HL-60 (cell line): ENCODE measurements at regions not wholly inside any gene's neighbourhood (a gene's known extent, or its start where the extent isn't known, plus 50 kb on each side); places are given as distances from the start of the nearest gene placed in this dataset.

ENCODE experiments used
- DNase-seq, 2 experiments: peaks; one replicate each; pipeline ENCODE4 v3.0.0-alpha.2; 2010 to 2020; ENCODE audit warnings: low read depth in 1 of 2, low spot score in 1 of 2
- H3K27ac ChIP-seq: fragments of 250-450 bp; sonication (Bioruptor Pico); replicated peaks from 2 replicates; pipeline ENCODE4 v1.5.1; 2020; ENCODE audit warnings: mild to moderate bottlenecking, moderate library complexity
- H3K27me3 ChIP-seq: fragments of 250-450 bp; sonication (Bioruptor Pico); 2 replicates; pipeline ENCODE4 v1.5.1; 2021; ENCODE audit warnings: mild to moderate bottlenecking, moderate library complexity; ENCODE audit not compliant: insufficient read depth, poor library complexity, severe bottlenecking
- H3K4me3 ChIP-seq: replicated peaks from 2 replicates; pipeline ENCODE4 v1.5.1; 2011; ENCODE audit warnings: mild to moderate bottlenecking, control low read depth, low read length; ENCODE audit not compliant: insufficient read depth
- GABPA ChIP-seq: IDR thresholded peaks from 2 replicates; pipeline ENCODE4 v1.6.1; 2012; ENCODE audit warnings: low read depth
- POLR2AphosphoS5 ChIP-seq: IDR thresholded peaks from 2 replicates; pipeline ENCODE4 v1.6.1; 2012; ENCODE audit warnings: low read depth
- SPI1 ChIP-seq: IDR thresholded peaks from 2 replicates; pipeline ENCODE4 v1.6.1; 2012; ENCODE audit warnings: low read depth, mild to moderate bottlenecking, borderline replicate concordance
- TF ChIP-seq, protein P1 (sequence below): IDR thresholded peaks from 2 replicates; pipeline ENCODE4 v1.6.1; 2012; ENCODE audit warnings: low read depth; ENCODE audit not compliant: insufficient replicate concordance
- TF ChIP-seq, protein P2 (sequence below): IDR thresholded peaks from one replicate; pipeline ENCODE4 v1.5.1; 2011; ENCODE audit warnings: low read length, control low read depth, inconsistent platforms; ENCODE audit not compliant: insufficient read depth

- Histone ChIP-seq H3K27ac (no peak overlapping the region), H3K27me3 (peaks cover 2% of the 10 kb centered on the region), H3K4me3 (no peak overlapping the region)
- no peak for DNase-seq
- TF ChIP-seq SPI1, result no peak
- TF ChIP-seq, protein P1, sequence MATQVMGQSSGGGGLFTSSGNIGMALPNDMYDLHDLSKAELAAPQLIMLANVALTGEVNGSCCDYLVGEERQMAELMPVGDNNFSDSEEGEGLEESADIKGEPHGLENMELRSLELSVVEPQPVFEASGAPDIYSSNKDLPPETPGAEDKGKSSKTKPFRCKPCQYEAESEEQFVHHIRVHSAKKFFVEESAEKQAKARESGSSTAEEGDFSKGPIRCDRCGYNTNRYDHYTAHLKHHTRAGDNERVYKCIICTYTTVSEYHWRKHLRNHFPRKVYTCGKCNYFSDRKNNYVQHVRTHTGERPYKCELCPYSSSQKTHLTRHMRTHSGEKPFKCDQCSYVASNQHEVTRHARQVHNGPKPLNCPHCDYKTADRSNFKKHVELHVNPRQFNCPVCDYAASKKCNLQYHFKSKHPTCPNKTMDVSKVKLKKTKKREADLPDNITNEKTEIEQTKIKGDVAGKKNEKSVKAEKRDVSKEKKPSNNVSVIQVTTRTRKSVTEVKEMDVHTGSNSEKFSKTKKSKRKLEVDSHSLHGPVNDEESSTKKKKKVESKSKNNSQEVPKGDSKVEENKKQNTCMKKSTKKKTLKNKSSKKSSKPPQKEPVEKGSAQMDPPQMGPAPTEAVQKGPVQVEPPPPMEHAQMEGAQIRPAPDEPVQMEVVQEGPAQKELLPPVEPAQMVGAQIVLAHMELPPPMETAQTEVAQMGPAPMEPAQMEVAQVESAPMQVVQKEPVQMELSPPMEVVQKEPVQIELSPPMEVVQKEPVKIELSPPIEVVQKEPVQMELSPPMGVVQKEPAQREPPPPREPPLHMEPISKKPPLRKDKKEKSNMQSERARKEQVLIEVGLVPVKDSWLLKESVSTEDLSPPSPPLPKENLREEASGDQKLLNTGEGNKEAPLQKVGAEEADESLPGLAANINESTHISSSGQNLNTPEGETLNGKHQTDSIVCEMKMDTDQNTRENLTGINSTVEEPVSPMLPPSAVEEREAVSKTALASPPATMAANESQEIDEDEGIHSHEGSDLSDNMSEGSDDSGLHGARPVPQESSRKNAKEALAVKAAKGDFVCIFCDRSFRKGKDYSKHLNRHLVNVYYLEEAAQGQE, result no peak
- TF ChIP-seq, protein P2, sequence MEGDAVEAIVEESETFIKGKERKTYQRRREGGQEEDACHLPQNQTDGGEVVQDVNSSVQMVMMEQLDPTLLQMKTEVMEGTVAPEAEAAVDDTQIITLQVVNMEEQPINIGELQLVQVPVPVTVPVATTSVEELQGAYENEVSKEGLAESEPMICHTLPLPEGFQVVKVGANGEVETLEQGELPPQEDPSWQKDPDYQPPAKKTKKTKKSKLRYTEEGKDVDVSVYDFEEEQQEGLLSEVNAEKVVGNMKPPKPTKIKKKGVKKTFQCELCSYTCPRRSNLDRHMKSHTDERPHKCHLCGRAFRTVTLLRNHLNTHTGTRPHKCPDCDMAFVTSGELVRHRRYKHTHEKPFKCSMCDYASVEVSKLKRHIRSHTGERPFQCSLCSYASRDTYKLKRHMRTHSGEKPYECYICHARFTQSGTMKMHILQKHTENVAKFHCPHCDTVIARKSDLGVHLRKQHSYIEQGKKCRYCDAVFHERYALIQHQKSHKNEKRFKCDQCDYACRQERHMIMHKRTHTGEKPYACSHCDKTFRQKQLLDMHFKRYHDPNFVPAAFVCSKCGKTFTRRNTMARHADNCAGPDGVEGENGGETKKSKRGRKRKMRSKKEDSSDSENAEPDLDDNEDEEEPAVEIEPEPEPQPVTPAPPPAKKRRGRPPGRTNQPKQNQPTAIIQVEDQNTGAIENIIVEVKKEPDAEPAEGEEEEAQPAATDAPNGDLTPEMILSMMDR, result no peak
These were observed 289.9 kb upstream of the KITLG start for GRCh38 chr12:88870000-88870737.

- H3K27me3 ChIP-seq, result peaks cover under 1% of the 10 kb centered on the region
- H3K27ac ChIP-seq, result no peak overlapping the region
- H3K4me3 ChIP-seq, result no peak overlapping the region
- no peak for DNase-seq
- TF ChIP-seq SPI1, result no peak
- TF ChIP-seq, protein P2, result no peak
- TF ChIP-seq, protein P1, result no peak
- TF ChIP-seq POLR2AphosphoS5, result no peak
- no peak for TF ChIP-seq GABPA
These were observed 287.8 kb upstream of the KITLG start for GRCh38 chr12:88868050-88868449.

DNA sequence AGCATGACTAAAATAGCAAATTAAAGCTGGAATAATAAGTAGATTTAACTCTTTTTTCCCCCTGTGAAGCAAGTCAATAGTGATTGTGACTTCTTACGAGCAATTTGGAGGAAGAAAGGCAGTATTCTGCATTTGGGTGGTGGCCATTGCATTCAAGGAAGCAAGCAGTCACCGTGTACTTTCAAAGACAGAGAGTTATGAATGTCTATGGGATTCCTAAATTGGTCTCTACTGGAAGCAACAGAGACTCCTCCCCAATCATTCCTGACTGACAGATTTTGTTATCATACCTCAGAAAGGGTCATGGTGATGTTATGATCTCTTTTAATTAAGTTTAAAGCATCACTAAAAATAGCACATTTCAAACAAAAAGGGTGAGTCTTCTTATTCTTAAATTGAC lies 287.2 kb upstream of the KITLG start:
- Histone ChIP-seq H3K4me3 (no peak overlapping the region), H3K27ac (no peak overlapping the region), H3K27me3 (no peaks in the 10 kb centered on the region)
- TF ChIP-seq POLR2AphosphoS5, result no peak
- TF ChIP-seq SPI1, result no peak
- no peak for TF ChIP-seq GABPA
- TF ChIP-seq, protein P1, result no peak
- TF ChIP-seq, protein P2, result no peak
- no peak for DNase-seq
